GM19438 (cell line): ENCODE measurements at regions not wholly inside any gene's neighbourhood (a gene's known extent, or its start where the extent isn't known, plus 50 kb on each side); places are given as distances from the start of the nearest gene placed in this dataset.
"Not testable (repeated sequence)": the region's sequence is repeated elsewhere in the genome, so short reads cannot be mapped to it uniquely, and the experiment has no call there.

Experiments used
- ATAC-seq: cut with Tn5 transposase; IDR thresholded peaks from one replicate; pipeline ENCODE4 v1.9.1; 2021; ENCODE audit warnings: low read depth; ENCODE audit not compliant: unreplicated experiment

GRCh38 chr2:8500124-8501054, 181.5 kb upstream of the ID2 start:
- no peak for ATAC-seq

- no peak for ATAC-seq
Observed at GRCh38 chr2:8501061-8501720, 180.7 kb upstream of the ID2 start.

- ATAC-seq, result no peak
Observed at GRCh38 chr2:8502316-8502715, 179.5 kb upstream of the ID2 start.

GRCh38 chr2:8505311-8505920, 176.4 kb upstream of the ID2 start:
- ATAC-seq, result no peak

GRCh38 chr2:8506746-8507145, 175.1 kb upstream of the ID2 start:
- ATAC-seq, result no peak

GRCh38 chr2:8508766-8509165, 173.1 kb upstream of the ID2 start:
- no peak for ATAC-seq

GRCh38 chr2:8509621-8510020, 172.2 kb upstream of the ID2 start:
- no peak for ATAC-seq

- ATAC-seq, result not testable (repeated sequence)
Observed at GRCh38 chr2:8510055-8510454, 171.8 kb upstream of the ID2 start.

- ATAC-seq, result no peak
Observed at GRCh38 chr2:8510519-8510918, 171.3 kb upstream of the ID2 start.

GRCh38 chr2:8511868-8512612, 169.8 kb upstream of the ID2 start:
- no peak for ATAC-seq

GRCh38 chr2:8513601-8514273, 168.1 kb upstream of the ID2 start:
- no peak for ATAC-seq

GRCh38 chr2:8514274-8514662, 167.6 kb upstream of the ID2 start:
- no peak for ATAC-seq

GRCh38 chr2:8514796-8515758, 166.8 kb upstream of the ID2 start:
- peak; percentile 67 for ATAC-seq

- ATAC-seq, result peak; percentile 42
Observed at GRCh38 chr2:8515864-8516533, 165.9 kb upstream of the ID2 start.

GRCh38 chr2:8517850-8518498, 163.9 kb upstream of the ID2 start:
- no peak for ATAC-seq

GRCh38 chr2:8518979-8519668, 162.7 kb upstream of the ID2 start:
- no peak for ATAC-seq

GRCh38 chr2:8520791-8521344, 161.0 kb upstream of the ID2 start:
- no peak for ATAC-seq
